ENCODE measurements at regions not wholly inside any gene's neighbourhood (a gene's known extent, or its start where the extent isn't known, plus 50 kb on each side); places are given as distances from the start of the nearest gene placed in this dataset.

DNA sequence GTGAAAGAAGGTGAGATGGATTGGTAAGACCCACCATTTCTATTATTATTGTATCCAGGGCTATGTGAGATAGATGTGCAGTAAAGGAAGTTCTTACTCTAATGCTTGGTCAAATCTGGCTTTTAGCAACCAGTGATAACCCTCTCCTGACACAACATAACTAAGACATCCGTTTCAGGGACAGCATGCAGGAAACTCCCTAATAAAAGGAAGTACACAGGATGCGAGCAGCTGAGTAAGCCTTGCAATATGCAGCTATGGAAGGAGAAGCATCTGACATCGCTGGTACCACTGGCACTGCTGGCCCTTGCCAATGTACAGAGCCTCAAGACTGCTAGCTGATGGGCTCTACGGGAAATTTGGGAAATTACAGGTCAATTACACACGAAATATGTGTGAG, 662.3 kb downstream of the NR2F2 start:
- H3K4me3 ChIP-seq (ENCODE audit: low read depth in 1 of 3, low read length in 3 of 3) = no peak overlapping the region
- no peak for DNase-seq
- no peaks in the 10 kb centered on the region for H3K36me3 ChIP-seq (ENCODE audit: control insufficient read depth in 3 of 3, insufficient read depth in 2 of 3, low read depth in 1 of 3, low read length in 3 of 3)
- no peaks in the 10 kb centered on the region for H3K27me3 ChIP-seq (ENCODE audit: control insufficient read depth in 3 of 3, insufficient read depth in 3 of 3, low read length in 3 of 3)
- H3K9me3 ChIP-seq (ENCODE audit: control insufficient read depth in 2 of 2, insufficient read depth in 1 of 2, low read depth in 1 of 2, low read length in 1 of 2) = peaks cover under 1 to 5% of the 10 kb centered on the region in 2 donors
- H3K4me1 ChIP-seq (ENCODE audit: control insufficient read depth in 3 of 3, insufficient read depth in 2 of 3, low read depth in 1 of 3, low read length in 2 of 3) = no peaks in the 10 kb centered on the region
- H3K27ac ChIP-seq (ENCODE audit: low read depth in 1 of 3, low read length in 2 of 3) = no peak overlapping the region
- 58 to 66% (median 63%) methylated on average over 5 of the region's 5 CpGs for WGBS, 3 donors
- no peak for FAIRE-seq

DNA sequence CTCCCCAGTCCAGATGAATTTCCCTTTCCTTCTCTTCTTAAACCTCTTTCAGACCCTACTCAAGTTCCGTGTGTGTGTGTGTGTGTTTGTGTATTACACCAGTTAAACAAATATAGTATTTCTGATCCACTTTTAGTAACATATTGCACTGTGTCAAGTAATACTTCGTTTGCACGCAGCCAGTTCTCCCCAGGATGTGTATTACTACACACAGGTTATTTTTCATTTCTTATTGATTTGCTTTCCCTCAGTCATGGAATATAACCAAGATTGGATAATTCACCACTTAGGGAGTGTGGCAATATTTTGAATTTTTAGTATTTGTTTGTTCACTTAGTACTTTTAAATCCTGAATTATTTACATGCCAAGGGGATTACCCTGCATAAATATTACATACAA, 667.0 kb downstream of the NR2F2 start:
- Histone ChIP-seq H3K27ac (ENCODE audit: low read depth in 1 of 3, low read length in 2 of 3) (no peak overlapping the region), H3K4me3 (ENCODE audit: low read depth in 1 of 3, low read length in 3 of 3) (no peak overlapping the region), H3K9me3 (ENCODE audit: control insufficient read depth in 2 of 2, insufficient read depth in 1 of 2, low read depth in 1 of 2, low read length in 1 of 2) (peaks cover 0 to 3% of the 10 kb centered on the region in 2 donors), H3K27me3 (ENCODE audit: control insufficient read depth in 3 of 3, insufficient read depth in 3 of 3, low read length in 3 of 3) (no peaks in the 10 kb centered on the region), H3K4me1 (ENCODE audit: control insufficient read depth in 3 of 3, insufficient read depth in 2 of 3, low read depth in 1 of 3, low read length in 2 of 3) (no peaks in the 10 kb centered on the region), H3K36me3 (ENCODE audit: control insufficient read depth in 3 of 3, insufficient read depth in 2 of 3, low read depth in 1 of 3, low read length in 3 of 3) (no peaks in the 10 kb centered on the region)
- WGBS, 3 donors = 48 to 56% (median 48%) methylated on average over 3 of the region's 3 CpGs
- DNase-seq (no peak), FAIRE-seq (no peak)

DNA sequence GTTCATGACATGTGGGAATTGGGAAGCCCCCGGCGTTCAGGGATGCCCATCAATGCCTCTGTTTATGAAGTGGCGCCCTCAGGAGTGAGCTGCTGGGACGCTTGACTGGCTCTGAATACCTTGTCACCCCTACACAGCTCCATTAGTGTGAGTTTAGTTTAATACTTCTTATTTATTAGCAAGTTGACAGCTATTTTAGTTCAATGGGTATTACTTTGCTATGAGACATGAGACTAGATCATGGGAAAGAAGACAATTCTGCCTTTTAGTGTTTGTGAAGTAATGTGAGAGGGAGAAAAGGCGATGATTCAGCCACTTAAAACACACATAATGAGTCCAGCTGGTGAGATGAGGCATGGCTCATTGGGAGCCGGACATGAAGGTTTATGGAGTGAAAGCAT, 678.5 kb downstream of the NR2F2 start:
- H3K27me3 ChIP-seq (ENCODE audit: control insufficient read depth in 3 of 3, insufficient read depth in 3 of 3, low read length in 3 of 3) = no peaks in the 10 kb centered on the region
- H3K36me3 ChIP-seq (ENCODE audit: control insufficient read depth in 3 of 3, insufficient read depth in 2 of 3, low read depth in 1 of 3, low read length in 3 of 3) = no peaks in the 10 kb centered on the region
- H3K4me1 ChIP-seq (ENCODE audit: control insufficient read depth in 3 of 3, insufficient read depth in 2 of 3, low read depth in 1 of 3, low read length in 2 of 3) = no peaks in the 10 kb centered on the region
- no peak for FAIRE-seq
- H3K9me3 ChIP-seq (ENCODE audit: control insufficient read depth in 2 of 2, insufficient read depth in 1 of 2, low read depth in 1 of 2, low read length in 1 of 2) = no peaks in the 10 kb centered on the region
- H3K4me3 ChIP-seq (ENCODE audit: low read depth in 1 of 3, low read length in 3 of 3) = no peak overlapping the region
- DNase-seq = no peak
- 69 to 78% (median 73%) methylated on average over 6 of the region's 6 CpGs for WGBS, 3 donors
- H3K27ac ChIP-seq (ENCODE audit: low read depth in 1 of 3, low read length in 2 of 3) = no peak overlapping the region

DNA sequence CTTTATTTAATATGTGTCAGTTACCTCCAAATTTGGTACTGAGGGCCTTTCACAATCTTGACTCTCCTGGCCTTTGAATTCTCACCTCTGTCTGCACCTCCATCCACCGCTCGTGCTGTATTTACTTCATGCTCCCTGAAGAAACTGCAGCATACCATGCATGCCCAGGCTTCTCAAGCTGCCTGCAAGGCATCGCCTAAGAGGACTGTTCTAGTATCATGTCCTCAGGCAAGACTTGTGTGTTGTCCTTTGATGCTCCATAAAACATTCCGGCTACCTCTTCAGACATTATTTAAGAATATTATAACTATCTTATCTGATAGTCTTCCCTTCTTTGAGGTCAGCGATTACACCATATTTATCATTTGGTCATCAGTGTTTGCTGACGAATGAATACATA, 682.5 kb downstream of the NR2F2 start:
- H3K4me3 ChIP-seq (ENCODE audit: low read depth in 1 of 3, low read length in 3 of 3) = no peak overlapping the region
- H3K4me1 ChIP-seq (ENCODE audit: control insufficient read depth in 3 of 3, insufficient read depth in 2 of 3, low read depth in 1 of 3, low read length in 2 of 3) = no peaks in the 10 kb centered on the region
- no peak for DNase-seq
- no peak for FAIRE-seq
- no peaks in the 10 kb centered on the region for H3K27me3 ChIP-seq (ENCODE audit: control insufficient read depth in 3 of 3, insufficient read depth in 3 of 3, low read length in 3 of 3)
- no peaks in the 10 kb centered on the region for H3K36me3 ChIP-seq (ENCODE audit: control insufficient read depth in 3 of 3, insufficient read depth in 2 of 3, low read depth in 1 of 3, low read length in 3 of 3)
- H3K9me3 ChIP-seq (ENCODE audit: control insufficient read depth in 2 of 2, insufficient read depth in 1 of 2, low read depth in 1 of 2, low read length in 1 of 2) = no peaks in the 10 kb centered on the region
- no peak overlapping the region for H3K27ac ChIP-seq (ENCODE audit: low read depth in 1 of 3, low read length in 2 of 3)
- WGBS, 3 donors = 89 to 90% (median 90%) methylated on average over 6 of the region's 6 CpGs

DNA sequence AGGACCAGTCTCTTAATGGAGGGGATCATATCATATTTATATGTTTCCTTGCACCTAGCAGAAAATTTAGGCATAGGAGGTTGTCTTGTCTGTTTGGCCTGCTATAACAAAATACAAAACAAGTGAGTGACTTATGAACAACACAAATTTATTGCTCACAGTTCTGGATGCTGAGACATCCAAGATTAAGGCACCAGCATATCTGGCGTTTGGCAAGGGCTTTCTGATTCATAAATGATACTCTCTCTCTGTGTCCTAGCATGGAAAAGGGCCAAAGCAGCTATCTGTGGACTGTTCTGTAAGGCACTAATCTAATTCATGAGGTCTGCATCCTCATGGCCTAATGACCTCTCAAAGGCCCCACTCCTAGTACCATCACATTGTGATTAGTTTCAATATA, 683.0 kb downstream of the NR2F2 start:
- no peak overlapping the region for H3K4me3 ChIP-seq (ENCODE audit: low read depth in 1 of 3, low read length in 3 of 3)
- H3K27ac ChIP-seq (ENCODE audit: low read depth in 1 of 3, low read length in 2 of 3) = no peak overlapping the region
- no peaks in the 10 kb centered on the region for H3K4me1 ChIP-seq (ENCODE audit: control insufficient read depth in 3 of 3, insufficient read depth in 2 of 3, low read depth in 1 of 3, low read length in 2 of 3)
- H3K9me3 ChIP-seq (ENCODE audit: control insufficient read depth in 2 of 2, insufficient read depth in 1 of 2, low read depth in 1 of 2, low read length in 1 of 2) = no peaks in the 10 kb centered on the region
- no peak for DNase-seq
- H3K27me3 ChIP-seq (ENCODE audit: control insufficient read depth in 3 of 3, insufficient read depth in 3 of 3, low read length in 3 of 3) = no peaks in the 10 kb centered on the region
- H3K36me3 ChIP-seq (ENCODE audit: control insufficient read depth in 3 of 3, insufficient read depth in 2 of 3, low read depth in 1 of 3, low read length in 3 of 3) = no peaks in the 10 kb centered on the region
- WGBS, 3 donors = 60 to 79% (median 72%) methylated on average over 1 of the region's 1 CpG
- no peak for FAIRE-seq

DNA sequence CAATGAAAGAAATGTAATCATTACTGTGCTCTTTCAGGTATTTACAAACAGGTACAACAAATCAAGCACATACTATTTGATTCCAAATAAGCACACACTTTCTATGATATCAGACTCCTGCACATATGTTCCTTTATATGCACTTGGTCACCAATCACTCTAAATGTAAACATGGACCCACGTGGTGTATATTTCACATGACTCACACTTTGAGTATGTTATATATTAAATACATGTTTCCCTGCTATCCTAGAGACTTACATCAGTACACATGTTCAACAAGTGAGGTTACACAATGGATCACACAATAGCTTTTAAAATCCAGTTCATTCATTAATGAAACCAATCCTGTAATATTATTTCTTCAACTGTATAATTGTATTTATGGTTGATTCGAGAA, 683.5 kb downstream of the NR2F2 start:
- WGBS, 3 donors = 43 to 46% (median 45%) methylated on average over 2 of the region's 2 CpGs
- H3K36me3 ChIP-seq (ENCODE audit: control insufficient read depth in 3 of 3, insufficient read depth in 2 of 3, low read depth in 1 of 3, low read length in 3 of 3) = no peaks in the 10 kb centered on the region
- H3K9me3 ChIP-seq (ENCODE audit: control insufficient read depth in 2 of 2, insufficient read depth in 1 of 2, low read depth in 1 of 2, low read length in 1 of 2) = no peaks in the 10 kb centered on the region
- no peak overlapping the region for H3K4me3 ChIP-seq (ENCODE audit: low read depth in 1 of 3, low read length in 3 of 3)
- no peak overlapping the region for H3K27ac ChIP-seq (ENCODE audit: low read depth in 1 of 3, low read length in 2 of 3)
- FAIRE-seq (no peak), DNase-seq (no peak)
- H3K4me1 ChIP-seq (ENCODE audit: control insufficient read depth in 3 of 3, insufficient read depth in 2 of 3, low read depth in 1 of 3, low read length in 2 of 3) = no peaks in the 10 kb centered on the region
- H3K27me3 ChIP-seq (ENCODE audit: control insufficient read depth in 3 of 3, insufficient read depth in 3 of 3, low read length in 3 of 3) = no peaks in the 10 kb centered on the region

DNA sequence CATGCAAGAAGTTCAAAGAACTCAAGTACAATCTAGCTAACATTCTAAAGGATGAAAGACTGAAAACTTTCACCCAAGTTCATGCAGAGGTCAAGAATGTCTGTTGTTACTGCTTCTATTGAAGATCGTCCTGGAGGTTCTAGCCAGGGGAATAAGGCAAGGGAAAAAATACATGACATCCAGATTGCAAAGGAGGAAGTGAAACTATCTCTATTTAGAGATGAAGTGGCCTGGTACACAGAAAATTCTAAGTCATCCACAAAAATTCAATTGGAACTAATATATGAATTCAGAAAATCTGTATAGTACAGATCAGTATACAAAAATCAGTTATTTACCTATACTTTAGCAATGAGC, 693.0 kb downstream of the NR2F2 start:
- no peak for FAIRE-seq
- no peaks in the 10 kb centered on the region for H3K36me3 ChIP-seq (ENCODE audit: control insufficient read depth in 3 of 3, insufficient read depth in 2 of 3, low read depth in 1 of 3, low read length in 3 of 3)
- no peaks in the 10 kb centered on the region for H3K4me1 ChIP-seq (ENCODE audit: control insufficient read depth in 3 of 3, insufficient read depth in 2 of 3, low read depth in 1 of 3, low read length in 2 of 3)
- peaks cover 0 to 3% of the 10 kb centered on the region in 2 donors for H3K9me3 ChIP-seq (ENCODE audit: control insufficient read depth in 2 of 2, insufficient read depth in 1 of 2, low read depth in 1 of 2, low read length in 1 of 2)
- no peak overlapping the region for H3K27ac ChIP-seq (ENCODE audit: low read depth in 1 of 3, low read length in 2 of 3)
- no peak for DNase-seq
- no peak overlapping the region for H3K4me3 ChIP-seq (ENCODE audit: low read depth in 1 of 3, low read length in 3 of 3)
- WGBS, 3 donors = 22 to 37% (median 35%) methylated on average over 1 of the region's 1 CpG
- H3K27me3 ChIP-seq (ENCODE audit: control insufficient read depth in 3 of 3, insufficient read depth in 3 of 3, low read length in 3 of 3) = no peaks in the 10 kb centered on the region

DNA sequence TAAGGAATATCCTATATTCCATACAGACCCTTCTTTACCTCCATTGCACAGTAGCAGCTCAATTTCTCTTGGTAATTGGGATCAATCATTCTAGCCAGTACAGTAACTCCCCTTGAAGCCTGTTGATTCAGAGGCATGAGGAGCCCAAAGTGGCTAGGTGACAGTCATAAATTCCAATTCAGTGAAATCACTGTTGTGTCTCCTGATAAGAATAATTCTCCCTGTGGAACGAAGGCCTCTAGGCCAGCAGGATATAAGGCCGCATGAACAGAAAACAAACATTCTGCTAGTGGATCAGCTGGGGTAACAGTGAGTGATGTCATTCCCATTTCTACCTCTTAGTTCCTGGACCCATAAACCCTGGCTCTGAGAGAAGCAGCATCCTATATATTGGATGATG, 696.3 kb downstream of the NR2F2 start:
- WGBS, 3 donors = 23 to 67% (median 46%) methylated on average over 2 of the region's 2 CpGs
- no peaks in the 10 kb centered on the region for H3K27me3 ChIP-seq (ENCODE audit: control insufficient read depth in 3 of 3, insufficient read depth in 3 of 3, low read length in 3 of 3)
- no peak for DNase-seq
- no peaks in the 10 kb centered on the region for H3K36me3 ChIP-seq (ENCODE audit: control insufficient read depth in 3 of 3, insufficient read depth in 2 of 3, low read depth in 1 of 3, low read length in 3 of 3)
- no peak overlapping the region for H3K27ac ChIP-seq (ENCODE audit: low read depth in 1 of 3, low read length in 2 of 3)
- FAIRE-seq = no peak
- H3K4me3 ChIP-seq (ENCODE audit: low read depth in 1 of 3, low read length in 3 of 3) = no peak overlapping the region
- H3K4me1 ChIP-seq (ENCODE audit: control insufficient read depth in 3 of 3, insufficient read depth in 2 of 3, low read depth in 1 of 3, low read length in 2 of 3) = no peaks in the 10 kb centered on the region
- peaks cover 0 to 7% of the 10 kb centered on the region in 2 donors for H3K9me3 ChIP-seq (ENCODE audit: control insufficient read depth in 2 of 2, insufficient read depth in 1 of 2, low read depth in 1 of 2, low read length in 1 of 2)

DNA sequence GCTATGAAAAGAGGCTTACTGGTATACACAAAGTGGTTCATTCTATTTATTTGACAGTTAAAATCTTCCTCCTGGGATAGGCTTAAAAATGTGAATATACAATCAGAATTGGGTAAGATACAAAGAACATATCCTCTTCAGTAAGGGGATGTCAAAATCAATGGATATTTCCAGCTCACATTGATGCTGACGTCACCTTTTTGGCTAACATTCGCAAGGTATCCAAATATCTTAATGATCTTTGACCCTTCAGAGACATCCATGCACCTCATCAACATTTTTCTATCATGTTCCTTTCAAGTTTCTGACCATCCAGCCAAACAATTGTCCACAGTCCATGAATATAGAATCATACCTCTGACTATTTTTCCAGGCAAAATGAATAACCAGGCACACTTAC, 697.3 kb downstream of the NR2F2 start:
- H3K27ac ChIP-seq (ENCODE audit: low read depth in 1 of 3, low read length in 2 of 3) = no peak overlapping the region
- H3K4me1 ChIP-seq (ENCODE audit: control insufficient read depth in 3 of 3, insufficient read depth in 2 of 3, low read depth in 1 of 3, low read length in 2 of 3) = no peaks in the 10 kb centered on the region
- H3K36me3 ChIP-seq (ENCODE audit: control insufficient read depth in 3 of 3, insufficient read depth in 2 of 3, low read depth in 1 of 3, low read length in 3 of 3) = no peaks in the 10 kb centered on the region
- no peaks in the 10 kb centered on the region for H3K27me3 ChIP-seq (ENCODE audit: control insufficient read depth in 3 of 3, insufficient read depth in 3 of 3, low read length in 3 of 3)
- FAIRE-seq (no peak), DNase-seq (no peak)
- no peak overlapping the region for H3K4me3 ChIP-seq (ENCODE audit: low read depth in 1 of 3, low read length in 3 of 3)
- peaks cover 0 to 7% of the 10 kb centered on the region in 2 donors for H3K9me3 ChIP-seq (ENCODE audit: control insufficient read depth in 2 of 2, insufficient read depth in 1 of 2, low read depth in 1 of 2, low read length in 1 of 2)
- WGBS, 3 donors = 87% methylated on average over 2 of the region's 2 CpGs

All from small intestine (tissue), 7 donors.